ENCODE measurements at regions not wholly inside any gene's neighbourhood (a gene's known extent, or its start where the extent isn't known, plus 50 kb on each side); places are given as distances from the start of the nearest gene placed in this dataset.

- no peak for ATAC-seq
- TF ChIP-seq BACH2 (CRISPR knock-in tag; IDR thresholded peaks at IDR 0.05; ENCODE audit: borderline replicate concordance): no peak
- no peak for TF ChIP-seq SNAI2 (CRISPR knock-in tag; IDR thresholded peaks at IDR 0.05)
- TF ChIP-seq ZNF70 (CRISPR knock-in tag; IDR thresholded peaks at IDR 0.05): no peak
- TF ChIP-seq CSRNP3 (CRISPR knock-in tag; IDR thresholded peaks at IDR 0.05): no peak
- TF ChIP-seq TSHZ2 (CRISPR knock-in tag; IDR thresholded peaks at IDR 0.05): no peak
- TF ChIP-seq OSR1 (CRISPR knock-in tag; IDR thresholded peaks at IDR 0.05): no peak
- TF ChIP-seq ZFP3 (CRISPR knock-in tag; IDR thresholded peaks at IDR 0.05): no peak
- no peak for TF ChIP-seq CREB5 (CRISPR knock-in tag; IDR thresholded peaks at IDR 0.05; ENCODE audit: low read depth)
- no peak for TF ChIP-seq PPARA (CRISPR knock-in tag; IDR thresholded peaks at IDR 0.05; ENCODE audit: borderline replicate concordance)
- no peak for TF ChIP-seq ESRRG (CRISPR knock-in tag; IDR thresholded peaks at IDR 0.05)
- no peak for TF ChIP-seq ZFP30 (CRISPR knock-in tag; IDR thresholded peaks at IDR 0.05)
- TF ChIP-seq PATZ1 (CRISPR knock-in tag; IDR thresholded peaks at IDR 0.05; ENCODE audit: borderline replicate concordance): no peak
Measured at GRCh38 chr18:55910296-55910695, 322.3 kb upstream of the TCF4 start.

- ATAC-seq: no peak
- TF ChIP-seq ESRRG (CRISPR knock-in tag; IDR thresholded peaks at IDR 0.05): no peak
Measured at GRCh38 chr18:55908901-55909366, 320.9 kb upstream of the TCF4 start.

- TF ChIP-seq ZNF8 (CRISPR knock-in tag; IDR thresholded peaks at IDR 0.05) (no peak), GLIS3 (CRISPR knock-in tag; IDR thresholded peaks at IDR 0.05) (no peak), ESRRG (CRISPR knock-in tag; IDR thresholded peaks at IDR 0.05) (no peak), CSRNP3 (CRISPR knock-in tag; IDR thresholded peaks at IDR 0.05) (no peak), ZNF565 (CRISPR knock-in tag; conservative IDR thresholded peaks at IDR 0.05; ENCODE audit: low read depth) (no peak), CSDC2 (CRISPR knock-in tag; IDR thresholded peaks at IDR 0.05) (no peak), SNAI2 (CRISPR knock-in tag; IDR thresholded peaks at IDR 0.05) (no peak), PPARA (CRISPR knock-in tag; IDR thresholded peaks at IDR 0.05; ENCODE audit: borderline replicate concordance) (no peak), PATZ1 (CRISPR knock-in tag; IDR thresholded peaks at IDR 0.05; ENCODE audit: borderline replicate concordance) (no peak), CREB5 (CRISPR knock-in tag; IDR thresholded peaks at IDR 0.05; ENCODE audit: low read depth) (no peak), ISL1 (CRISPR knock-in tag; IDR thresholded peaks at IDR 0.05) (no peak), ZNF70 (CRISPR knock-in tag; IDR thresholded peaks at IDR 0.05) (no peak), ARNTL (CRISPR knock-in tag; IDR thresholded peaks at IDR 0.05; ENCODE audit: borderline replicate concordance, low read depth) (no peak), ZFP30 (CRISPR knock-in tag; IDR thresholded peaks at IDR 0.05) (no peak), TSHZ2 (CRISPR knock-in tag; IDR thresholded peaks at IDR 0.05) (no peak), TOX (CRISPR knock-in tag; IDR thresholded peaks at IDR 0.05; ENCODE audit: borderline replicate concordance) (no peak)
- ATAC-seq: no peak
Measured at GRCh38 chr18:55907453-55908175, 319.6 kb upstream of the TCF4 start.

Measured in SK-N-SH treated with all-trans-retinoic acid at 6 μM for 48 hours (cell line).